ENCODE measurements at regions not wholly inside any gene's neighbourhood (a gene's known extent, or its start where the extent isn't known, plus 50 kb on each side); places are given as distances from the start of the nearest gene placed in this dataset.

- no peak for TF ChIP-seq GABPA (IDR thresholded peaks at IDR 0.05; ENCODE audit: low read depth)
- TF ChIP-seq, protein P1, sequence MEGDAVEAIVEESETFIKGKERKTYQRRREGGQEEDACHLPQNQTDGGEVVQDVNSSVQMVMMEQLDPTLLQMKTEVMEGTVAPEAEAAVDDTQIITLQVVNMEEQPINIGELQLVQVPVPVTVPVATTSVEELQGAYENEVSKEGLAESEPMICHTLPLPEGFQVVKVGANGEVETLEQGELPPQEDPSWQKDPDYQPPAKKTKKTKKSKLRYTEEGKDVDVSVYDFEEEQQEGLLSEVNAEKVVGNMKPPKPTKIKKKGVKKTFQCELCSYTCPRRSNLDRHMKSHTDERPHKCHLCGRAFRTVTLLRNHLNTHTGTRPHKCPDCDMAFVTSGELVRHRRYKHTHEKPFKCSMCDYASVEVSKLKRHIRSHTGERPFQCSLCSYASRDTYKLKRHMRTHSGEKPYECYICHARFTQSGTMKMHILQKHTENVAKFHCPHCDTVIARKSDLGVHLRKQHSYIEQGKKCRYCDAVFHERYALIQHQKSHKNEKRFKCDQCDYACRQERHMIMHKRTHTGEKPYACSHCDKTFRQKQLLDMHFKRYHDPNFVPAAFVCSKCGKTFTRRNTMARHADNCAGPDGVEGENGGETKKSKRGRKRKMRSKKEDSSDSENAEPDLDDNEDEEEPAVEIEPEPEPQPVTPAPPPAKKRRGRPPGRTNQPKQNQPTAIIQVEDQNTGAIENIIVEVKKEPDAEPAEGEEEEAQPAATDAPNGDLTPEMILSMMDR (IDR thresholded peaks at IDR 0.05; ENCODE audit: insufficient read depth, low read length): no peak
- TF ChIP-seq, protein P2, sequence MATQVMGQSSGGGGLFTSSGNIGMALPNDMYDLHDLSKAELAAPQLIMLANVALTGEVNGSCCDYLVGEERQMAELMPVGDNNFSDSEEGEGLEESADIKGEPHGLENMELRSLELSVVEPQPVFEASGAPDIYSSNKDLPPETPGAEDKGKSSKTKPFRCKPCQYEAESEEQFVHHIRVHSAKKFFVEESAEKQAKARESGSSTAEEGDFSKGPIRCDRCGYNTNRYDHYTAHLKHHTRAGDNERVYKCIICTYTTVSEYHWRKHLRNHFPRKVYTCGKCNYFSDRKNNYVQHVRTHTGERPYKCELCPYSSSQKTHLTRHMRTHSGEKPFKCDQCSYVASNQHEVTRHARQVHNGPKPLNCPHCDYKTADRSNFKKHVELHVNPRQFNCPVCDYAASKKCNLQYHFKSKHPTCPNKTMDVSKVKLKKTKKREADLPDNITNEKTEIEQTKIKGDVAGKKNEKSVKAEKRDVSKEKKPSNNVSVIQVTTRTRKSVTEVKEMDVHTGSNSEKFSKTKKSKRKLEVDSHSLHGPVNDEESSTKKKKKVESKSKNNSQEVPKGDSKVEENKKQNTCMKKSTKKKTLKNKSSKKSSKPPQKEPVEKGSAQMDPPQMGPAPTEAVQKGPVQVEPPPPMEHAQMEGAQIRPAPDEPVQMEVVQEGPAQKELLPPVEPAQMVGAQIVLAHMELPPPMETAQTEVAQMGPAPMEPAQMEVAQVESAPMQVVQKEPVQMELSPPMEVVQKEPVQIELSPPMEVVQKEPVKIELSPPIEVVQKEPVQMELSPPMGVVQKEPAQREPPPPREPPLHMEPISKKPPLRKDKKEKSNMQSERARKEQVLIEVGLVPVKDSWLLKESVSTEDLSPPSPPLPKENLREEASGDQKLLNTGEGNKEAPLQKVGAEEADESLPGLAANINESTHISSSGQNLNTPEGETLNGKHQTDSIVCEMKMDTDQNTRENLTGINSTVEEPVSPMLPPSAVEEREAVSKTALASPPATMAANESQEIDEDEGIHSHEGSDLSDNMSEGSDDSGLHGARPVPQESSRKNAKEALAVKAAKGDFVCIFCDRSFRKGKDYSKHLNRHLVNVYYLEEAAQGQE (IDR thresholded peaks at IDR 0.05; ENCODE audit: insufficient replicate concordance, low read depth): no peak
These were observed 533.1 kb downstream of the KCTD16 start for GRCh38 chr5:144703776-144704175.

GRCh38 chr5:144698484-144698883, 527.8 kb downstream of the KCTD16 start:
- H3K4me3 ChIP-seq (replicated peaks; ENCODE audit: insufficient read depth, low read length): no peak overlapping the region

More at GRCh38 chr5:144703776-144704175, 533.1 kb downstream of the KCTD16 start:
- no peak overlapping the region for H3K27ac ChIP-seq (replicated peaks)
- no peaks in the 10 kb centered on the region for H3K27me3 ChIP-seq (ENCODE audit: insufficient read depth, poor library complexity, severe bottlenecking)
- no peak for DNase-seq (ENCODE audit: low read depth in 1 of 2, low spot score in 1 of 2)
- no peak overlapping the region for H3K4me3 ChIP-seq (replicated peaks; ENCODE audit: insufficient read depth, low read length)

GRCh38 chr5:144697847-144698262, 527.2 kb downstream of the KCTD16 start:
- DNase-seq (ENCODE audit: low read depth in 1 of 2, low spot score in 1 of 2): no peak
- Histone ChIP-seq H3K4me3 (replicated peaks; ENCODE audit: insufficient read depth, low read length) (no peak overlapping the region), H3K27me3 (ENCODE audit: insufficient read depth, poor library complexity, severe bottlenecking) (no peaks in the 10 kb centered on the region), H3K27ac (replicated peaks) (no peak overlapping the region)
- TF ChIP-seq, protein P1 (IDR thresholded peaks at IDR 0.05; ENCODE audit: insufficient read depth, low read length): no peak
- TF ChIP-seq, protein P2 (IDR thresholded peaks at IDR 0.05; ENCODE audit: insufficient replicate concordance, low read depth): no peak
- TF ChIP-seq GABPA (IDR thresholded peaks at IDR 0.05; ENCODE audit: low read depth): no peak
- TF ChIP-seq POLR2AphosphoS5 (IDR thresholded peaks at IDR 0.05; ENCODE audit: low read depth): no peak
- no peak for TF ChIP-seq SPI1 (IDR thresholded peaks at IDR 0.05; ENCODE audit: borderline replicate concordance, low read depth)

More at GRCh38 chr5:144698484-144698883, 527.8 kb downstream of the KCTD16 start:
- no peak for DNase-seq (ENCODE audit: low read depth in 1 of 2, low spot score in 1 of 2)
- Histone ChIP-seq H3K27me3 (ENCODE audit: insufficient read depth, poor library complexity, severe bottlenecking) (no peaks in the 10 kb centered on the region), H3K27ac (replicated peaks) (no peak overlapping the region)
- TF ChIP-seq, protein P1 (IDR thresholded peaks at IDR 0.05; ENCODE audit: insufficient read depth, low read length): no peak
- no peak for TF ChIP-seq GABPA (IDR thresholded peaks at IDR 0.05; ENCODE audit: low read depth)
- no peak for TF ChIP-seq SPI1 (IDR thresholded peaks at IDR 0.05; ENCODE audit: borderline replicate concordance, low read depth)
- TF ChIP-seq, protein P2 (IDR thresholded peaks at IDR 0.05; ENCODE audit: insufficient replicate concordance, low read depth): no peak
- no peak for TF ChIP-seq POLR2AphosphoS5 (IDR thresholded peaks at IDR 0.05; ENCODE audit: low read depth)
